Natural killer cell (primary cell): ENCODE measurements at regions not wholly inside any gene's neighbourhood (a gene's known extent, or its start where the extent isn't known, plus 50 kb on each side); places are given as distances from the start of the nearest gene placed in this dataset.

ENCODE experiments used
- ATAC-seq, 3 donors: fragments of 150-1000 bp in 2 of 3; fragments of 200-7000 bp in 1 of 3; cut with Tn5 transposase; 1 replicate in 1 of 3; 2 replicates in 2 of 3; pipeline ENCODE4 v1.10.0; 2021; ENCODE audit warnings: mild to moderate bottlenecking in 2 of 3, moderate library complexity in 2 of 3
- DNase-seq, 2 donors: peaks; one replicate each; pipeline versions ENCODE4 v3.0.0 to v3.0.0-alpha.2; 2013 to 2021; ENCODE audit warnings: mixed read lengths in 1 of 2
- H3K27ac ChIP-seq: one replicate; pipeline ENCODE4 v1.5.1; 2013; ENCODE audit warnings: mild to moderate bottlenecking, low read length
- H3K27me3 ChIP-seq: one replicate; pipeline ENCODE4 v1.6.1; 2013; ENCODE audit warnings: low read length; ENCODE audit not compliant: control insufficient read depth, insufficient read depth
- H3K36me3 ChIP-seq: one replicate; pipeline ENCODE4 v1.6.1; 2013; ENCODE audit warnings: low read length; ENCODE audit not compliant: control insufficient read depth, insufficient read depth
- H3K4me1 ChIP-seq: one replicate; pipeline ENCODE4 v1.6.1; 2013; ENCODE audit warnings: low read length; ENCODE audit not compliant: control insufficient read depth, insufficient read depth
- H3K4me3 ChIP-seq: one replicate; pipeline ENCODE4 v1.5.1; 2013; ENCODE audit warnings: low read length
- H3K9me3 ChIP-seq: one replicate; pipeline ENCODE4 v1.6.1; 2013; ENCODE audit warnings: low read length; ENCODE audit not compliant: control insufficient read depth, insufficient read depth
- H3K27ac Mint-ChIP-seq, 2 donors: one replicate each; pipeline ENCODE4 v1.8.0; 2022; ENCODE audit warnings: mild to moderate bottlenecking in 2 of 2, mixed read lengths in 2 of 2, moderate library complexity in 1 of 2
- H3K27me3 Mint-ChIP-seq, 2 donors: one replicate each; pipeline ENCODE4 v1.8.0; 2022; ENCODE audit warnings: low read depth in 2 of 2, mixed read lengths in 2 of 2
- H3K36me3 Mint-ChIP-seq: one replicate; pipeline ENCODE4 v1.8.0; 2022; ENCODE audit warnings: mixed read lengths
- H3K4me1 Mint-ChIP-seq, 2 donors: one replicate each; pipeline ENCODE4 v1.8.0; 2022; ENCODE audit warnings: mixed read lengths in 2 of 2
- H3K4me3 Mint-ChIP-seq: one replicate; pipeline ENCODE4 v1.8.0; 2022; ENCODE audit warnings: mild to moderate bottlenecking, moderate library complexity, mixed read lengths
- H3K9me3 Mint-ChIP-seq, 2 donors: one replicate each; pipeline ENCODE4 v1.8.0; 2022; ENCODE audit warnings: mixed read lengths in 2 of 2
- WGBS: methylation state at CpG from one replicate; pipeline ENCODE4 v1.1.7; 2013; ENCODE audit warnings: missing lambda C conversion rate; ENCODE audit not compliant: insufficient coverage; 5-methylcytosine and 5-hydroxymethylcytosine counted together
- intact Hi-C: fragments of 100-400 bp; cut with micrococcal nuclease; formaldehyde crosslinking; loops from one replicate; pipeline ENCODE4 v1.14.2; 2022
- TF ChIP-seq, protein P1 (sequence below): fragments of 200-600 bp; IDR thresholded peaks from one replicate; pipeline ENCODE4 v1.8.0; 2022; ENCODE audit warnings: antibody characterized with exemption

- ATAC-seq: no peak
- intact Hi-C loops: no loop called here
- H3K27me3 ChIP-seq: no peaks in the 10 kb centered on the region
- no peaks in the 10 kb centered on the region for H3K4me1 Mint-ChIP-seq
- TF ChIP-seq, protein P1, sequence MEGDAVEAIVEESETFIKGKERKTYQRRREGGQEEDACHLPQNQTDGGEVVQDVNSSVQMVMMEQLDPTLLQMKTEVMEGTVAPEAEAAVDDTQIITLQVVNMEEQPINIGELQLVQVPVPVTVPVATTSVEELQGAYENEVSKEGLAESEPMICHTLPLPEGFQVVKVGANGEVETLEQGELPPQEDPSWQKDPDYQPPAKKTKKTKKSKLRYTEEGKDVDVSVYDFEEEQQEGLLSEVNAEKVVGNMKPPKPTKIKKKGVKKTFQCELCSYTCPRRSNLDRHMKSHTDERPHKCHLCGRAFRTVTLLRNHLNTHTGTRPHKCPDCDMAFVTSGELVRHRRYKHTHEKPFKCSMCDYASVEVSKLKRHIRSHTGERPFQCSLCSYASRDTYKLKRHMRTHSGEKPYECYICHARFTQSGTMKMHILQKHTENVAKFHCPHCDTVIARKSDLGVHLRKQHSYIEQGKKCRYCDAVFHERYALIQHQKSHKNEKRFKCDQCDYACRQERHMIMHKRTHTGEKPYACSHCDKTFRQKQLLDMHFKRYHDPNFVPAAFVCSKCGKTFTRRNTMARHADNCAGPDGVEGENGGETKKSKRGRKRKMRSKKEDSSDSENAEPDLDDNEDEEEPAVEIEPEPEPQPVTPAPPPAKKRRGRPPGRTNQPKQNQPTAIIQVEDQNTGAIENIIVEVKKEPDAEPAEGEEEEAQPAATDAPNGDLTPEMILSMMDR: no peak
- H3K4me3 Mint-ChIP-seq: no peak overlapping the region
- H3K9me3 ChIP-seq: no peaks in the 10 kb centered on the region
- no peaks in the 10 kb centered on the region for H3K27me3 Mint-ChIP-seq
- H3K36me3 Mint-ChIP-seq: no peaks in the 10 kb centered on the region
- H3K4me3 ChIP-seq: no peak overlapping the region
- peaks cover 0 to 4% of the 10 kb centered on the region in 2 donors for H3K9me3 Mint-ChIP-seq
- no peak overlapping the region for H3K27ac ChIP-seq
- H3K36me3 ChIP-seq: no peaks in the 10 kb centered on the region
- no peak overlapping the region for H3K27ac Mint-ChIP-seq
- DNase-seq: no peak
- H3K4me1 ChIP-seq: no peaks in the 10 kb centered on the region
These were observed 122.7 kb upstream of the ADGRF1 start for GRCh38 chr6:47164877-47165276.

DNA sequence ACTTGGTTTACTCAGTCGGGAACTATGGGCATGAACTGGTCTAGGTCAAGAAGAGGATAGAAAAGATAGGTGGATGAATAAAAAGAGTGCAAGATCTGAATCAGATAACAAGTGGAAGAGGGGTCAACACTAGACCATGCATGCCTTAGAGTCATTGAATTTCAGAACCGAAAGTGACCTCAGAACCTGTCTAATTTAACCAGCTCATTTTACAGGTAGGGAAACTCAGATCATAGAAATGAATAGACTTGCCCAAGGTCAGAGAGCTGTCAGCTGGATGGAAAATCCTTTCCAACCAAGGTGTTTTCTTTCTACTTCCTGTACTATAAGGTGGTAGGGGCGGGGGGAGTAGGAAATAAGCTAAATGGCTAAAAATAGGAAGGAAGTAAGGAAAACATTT lies 121.4 kb upstream of the ADGRF1 start:
- H3K27me3 Mint-ChIP-seq: no peaks in the 10 kb centered on the region
- no peaks in the 10 kb centered on the region for H3K27me3 ChIP-seq
- H3K4me3 ChIP-seq: no peak overlapping the region
- H3K4me1 ChIP-seq: no peaks in the 10 kb centered on the region
- DNase-seq (no peak), ATAC-seq (no peak)
- H3K4me1 Mint-ChIP-seq: no peaks in the 10 kb centered on the region
- no peaks in the 10 kb centered on the region for H3K9me3 ChIP-seq
- H3K27ac Mint-ChIP-seq: no peak overlapping the region
- WGBS: 81% methylated on average over 3 of the region's 3 CpGs
- peaks cover 0 to 6% of the 10 kb centered on the region in 2 donors for H3K9me3 Mint-ChIP-seq
- intact Hi-C loops: no loop called here
- H3K27ac ChIP-seq: no peak overlapping the region
- TF ChIP-seq, protein P1: no peak
- H3K36me3 Mint-ChIP-seq: no peaks in the 10 kb centered on the region
- no peaks in the 10 kb centered on the region for H3K36me3 ChIP-seq
- H3K4me3 Mint-ChIP-seq: no peak overlapping the region

- 53% methylated on average over 2 of the region's 2 CpGs for WGBS
These were observed 120.7 kb upstream of the ADGRF1 start for GRCh38 chr6:47162793-47163192.

GRCh38 chr6:47162231-47162630 lies 120.1 kb upstream of the ADGRF1 start:
- Histone ChIP-seq H3K9me3 (no peaks in the 10 kb centered on the region), H3K27me3 (no peaks in the 10 kb centered on the region), H3K27ac (no peak overlapping the region), H3K4me1 (no peaks in the 10 kb centered on the region), H3K36me3 (no peaks in the 10 kb centered on the region), H3K4me3 (no peak overlapping the region)
- H3K27me3 Mint-ChIP-seq: no peaks in the 10 kb centered on the region
- TF ChIP-seq, protein P1: no peak
- H3K4me1 Mint-ChIP-seq: no peaks in the 10 kb centered on the region
- ATAC-seq: no peak
- H3K36me3 Mint-ChIP-seq: no peaks in the 10 kb centered on the region
- no peak for DNase-seq
- intact Hi-C loops: no loop called here
- H3K4me3 Mint-ChIP-seq: no peak overlapping the region
- no CpG with 5 or more reads among the region's 1 CpG for WGBS
- H3K27ac Mint-ChIP-seq: no peak overlapping the region
- H3K9me3 Mint-ChIP-seq: peaks cover 0 to 6% of the 10 kb centered on the region in 2 donors

More at GRCh38 chr6:47162793-47163192, 120.7 kb upstream of the ADGRF1 start:
- Mint-ChIP-seq H3K27ac (no peak overlapping the region), H3K27me3 (no peaks in the 10 kb centered on the region), H3K36me3 (no peaks in the 10 kb centered on the region), H3K4me3 (no peak overlapping the region), H3K4me1 (no peaks in the 10 kb centered on the region), H3K9me3 (peaks cover 0 to 6% of the 10 kb centered on the region in 2 donors)
- H3K4me1 ChIP-seq: no peaks in the 10 kb centered on the region
- no peak overlapping the region for H3K27ac ChIP-seq
- intact Hi-C loops: no loop called here
- no peaks in the 10 kb centered on the region for H3K27me3 ChIP-seq
- no peak overlapping the region for H3K4me3 ChIP-seq
- ATAC-seq (no peak), DNase-seq (no peak)
- no peaks in the 10 kb centered on the region for H3K9me3 ChIP-seq
- no peaks in the 10 kb centered on the region for H3K36me3 ChIP-seq
- TF ChIP-seq, protein P1: no peak
